Ishikawa (cell line): ENCODE measurements at regions not wholly inside any gene's neighbourhood (a gene's known extent, or its start where the extent isn't known, plus 50 kb on each side); places are given as distances from the start of the nearest gene placed in this dataset.

ENCODE experiments used
- CREB1 ChIP-seq: IDR thresholded peaks from 2 replicates; pipeline ENCODE4 v1.6.1; 2012; ENCODE audit warnings: low read depth
- EP300 ChIP-seq: IDR thresholded peaks from 2 replicates; pipeline ENCODE4 v1.6.1; 2012; ENCODE audit warnings: borderline replicate concordance
- REST ChIP-seq: IDR thresholded peaks from 2 replicates; pipeline ENCODE4 v1.6.1; 2012; ENCODE audit warnings: low read depth, mild to moderate bottlenecking
- ZBTB7A ChIP-seq: IDR thresholded peaks from 2 replicates; pipeline ENCODE4 v1.6.1; 2012; ENCODE audit warnings: low read depth

GRCh38 chr2:58981237-58981636, 740.1 kb upstream of the FANCL start:
- no peak for TF ChIP-seq CREB1
- TF ChIP-seq ZBTB7A = no peak
- TF ChIP-seq EP300 = no peak
- no peak for TF ChIP-seq REST
